Glutamatergic neuron (in vitro differentiated cells): ENCODE measurements at regions not wholly inside any gene's neighbourhood (a gene's known extent, or its start where the extent isn't known, plus 50 kb on each side); places are given as distances from the start of the nearest gene placed in this dataset.

Experiments
- DNase-seq: peaks from one replicate; pipeline ENCODE4 v3.0.0; 2022
- H3K27ac Mint-ChIP-seq: one replicate; pipeline ENCODE4 v1.8.0; 2020; ENCODE audit warnings: mild to moderate bottlenecking, mixed read lengths, inconsistent platforms; ENCODE audit not compliant: unreplicated experiment
- H3K27me3 Mint-ChIP-seq: one replicate; pipeline ENCODE4 v1.8.0; 2020; ENCODE audit warnings: mild to moderate bottlenecking, moderate library complexity, mixed read lengths, inconsistent platforms; ENCODE audit not compliant: unreplicated experiment
- H3K36me3 Mint-ChIP-seq: one replicate; pipeline ENCODE4 v1.8.0; 2020; ENCODE audit warnings: mild to moderate bottlenecking, mixed read lengths, inconsistent platforms; ENCODE audit not compliant: unreplicated experiment
- H3K4me1 Mint-ChIP-seq: one replicate; pipeline ENCODE4 v1.8.0; 2020; ENCODE audit warnings: mild to moderate bottlenecking, low read depth, mixed read lengths, inconsistent platforms; ENCODE audit not compliant: unreplicated experiment
- H3K4me3 Mint-ChIP-seq: one replicate; pipeline ENCODE4 v1.8.0; 2020; ENCODE audit warnings: mild to moderate bottlenecking, mixed read lengths, inconsistent platforms; ENCODE audit not compliant: unreplicated experiment
- H3K9me3 Mint-ChIP-seq: one replicate; pipeline ENCODE4 v1.8.0; 2020; ENCODE audit warnings: mild to moderate bottlenecking, moderate library complexity, mixed read lengths, inconsistent platforms; ENCODE audit not compliant: unreplicated experiment
- TF ChIP-seq, protein P1 (sequence below): fragments of 200-600 bp; sonication (generic); IDR thresholded peaks from one replicate; pipeline ENCODE4 v1.5.0; 2021; ENCODE audit not compliant: partially characterized antibody, unreplicated experiment

DNA sequence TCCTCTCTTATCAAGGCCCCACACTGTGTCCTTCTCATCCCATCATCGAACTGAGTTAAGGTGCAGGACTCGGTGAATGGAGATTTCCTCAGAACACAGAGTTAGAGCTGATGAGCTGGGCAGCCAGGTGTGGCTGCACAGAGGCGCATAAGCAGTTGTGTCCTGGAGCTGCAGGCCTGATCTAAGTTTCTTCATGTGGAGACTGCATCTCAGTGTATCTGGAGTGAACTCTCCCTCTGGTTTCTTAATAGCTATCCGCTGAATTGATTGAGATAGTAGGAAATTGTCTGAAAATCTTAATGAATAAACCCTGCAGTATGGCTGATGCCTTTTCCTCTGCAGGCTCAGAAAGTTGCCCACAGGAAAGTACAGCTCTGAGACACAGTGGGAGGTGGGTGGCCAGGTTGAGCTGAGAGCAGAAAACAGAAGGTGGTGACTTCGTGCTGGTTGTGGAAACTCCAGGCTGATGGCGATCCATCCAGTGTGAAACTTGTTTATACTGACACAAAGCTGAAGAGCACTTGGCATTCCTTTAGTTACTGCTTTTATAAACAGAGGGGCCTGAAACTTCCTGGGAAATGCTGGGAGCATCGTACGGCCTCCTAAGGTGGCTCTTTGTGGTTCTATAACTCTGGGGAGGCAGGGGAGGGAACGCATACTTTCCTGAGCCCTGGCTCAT lies 67.4 kb upstream of the F3 start:
- H3K36me3 Mint-ChIP-seq = no peaks in the 10 kb centered on the region
- H3K27ac Mint-ChIP-seq = no peak overlapping the region
- no peaks in the 10 kb centered on the region for H3K27me3 Mint-ChIP-seq
- TF ChIP-seq, protein P1, sequence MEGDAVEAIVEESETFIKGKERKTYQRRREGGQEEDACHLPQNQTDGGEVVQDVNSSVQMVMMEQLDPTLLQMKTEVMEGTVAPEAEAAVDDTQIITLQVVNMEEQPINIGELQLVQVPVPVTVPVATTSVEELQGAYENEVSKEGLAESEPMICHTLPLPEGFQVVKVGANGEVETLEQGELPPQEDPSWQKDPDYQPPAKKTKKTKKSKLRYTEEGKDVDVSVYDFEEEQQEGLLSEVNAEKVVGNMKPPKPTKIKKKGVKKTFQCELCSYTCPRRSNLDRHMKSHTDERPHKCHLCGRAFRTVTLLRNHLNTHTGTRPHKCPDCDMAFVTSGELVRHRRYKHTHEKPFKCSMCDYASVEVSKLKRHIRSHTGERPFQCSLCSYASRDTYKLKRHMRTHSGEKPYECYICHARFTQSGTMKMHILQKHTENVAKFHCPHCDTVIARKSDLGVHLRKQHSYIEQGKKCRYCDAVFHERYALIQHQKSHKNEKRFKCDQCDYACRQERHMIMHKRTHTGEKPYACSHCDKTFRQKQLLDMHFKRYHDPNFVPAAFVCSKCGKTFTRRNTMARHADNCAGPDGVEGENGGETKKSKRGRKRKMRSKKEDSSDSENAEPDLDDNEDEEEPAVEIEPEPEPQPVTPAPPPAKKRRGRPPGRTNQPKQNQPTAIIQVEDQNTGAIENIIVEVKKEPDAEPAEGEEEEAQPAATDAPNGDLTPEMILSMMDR = no peak
- DNase-seq = no peak
- no peaks in the 10 kb centered on the region for H3K4me1 Mint-ChIP-seq
- peaks cover 2% of the 10 kb centered on the region for H3K9me3 Mint-ChIP-seq
- no peak overlapping the region for H3K4me3 Mint-ChIP-seq

DNA sequence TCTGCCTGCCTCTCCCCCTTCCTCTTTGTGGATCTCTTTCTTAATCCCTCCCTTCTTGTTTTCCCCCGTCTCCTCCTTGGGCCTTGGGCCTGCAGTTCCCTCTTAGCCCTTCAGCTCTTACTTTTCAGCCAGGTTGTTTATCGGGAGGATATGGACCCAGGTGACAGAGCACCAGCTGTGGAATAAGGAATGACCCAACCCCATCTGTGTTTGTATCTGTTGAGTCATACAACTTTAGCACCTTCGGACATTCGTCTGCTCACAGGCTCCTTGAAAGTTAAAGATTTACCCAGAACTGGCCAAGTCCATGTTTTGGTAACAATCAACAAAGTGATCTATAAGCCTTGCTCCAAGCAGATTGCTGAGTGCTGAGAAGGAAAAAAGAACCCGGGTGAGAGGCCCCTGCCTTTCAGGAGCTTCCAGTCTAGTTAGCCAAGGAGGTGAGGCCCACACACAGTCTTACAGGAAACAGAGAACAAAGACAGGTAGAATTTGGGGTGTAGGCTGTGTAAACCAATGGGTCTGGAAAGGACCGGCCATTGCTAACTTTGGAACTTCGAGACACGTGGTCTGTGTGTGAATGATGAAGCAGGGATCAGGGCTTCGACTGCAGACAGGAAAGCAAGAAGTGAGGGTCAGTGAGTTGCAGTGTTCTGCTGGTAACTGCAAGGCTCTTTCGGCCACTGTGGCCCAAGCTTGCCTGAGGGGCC lies 66.7 kb upstream of the F3 start:
- Mint-ChIP-seq H3K27me3 (no peaks in the 10 kb centered on the region), H3K27ac (no peak overlapping the region), H3K4me1 (no peaks in the 10 kb centered on the region), H3K36me3 (no peaks in the 10 kb centered on the region), H3K9me3 (peaks cover 2% of the 10 kb centered on the region), H3K4me3 (no peak overlapping the region)
- DNase-seq = no peak
- TF ChIP-seq, protein P1 = no peak

DNA sequence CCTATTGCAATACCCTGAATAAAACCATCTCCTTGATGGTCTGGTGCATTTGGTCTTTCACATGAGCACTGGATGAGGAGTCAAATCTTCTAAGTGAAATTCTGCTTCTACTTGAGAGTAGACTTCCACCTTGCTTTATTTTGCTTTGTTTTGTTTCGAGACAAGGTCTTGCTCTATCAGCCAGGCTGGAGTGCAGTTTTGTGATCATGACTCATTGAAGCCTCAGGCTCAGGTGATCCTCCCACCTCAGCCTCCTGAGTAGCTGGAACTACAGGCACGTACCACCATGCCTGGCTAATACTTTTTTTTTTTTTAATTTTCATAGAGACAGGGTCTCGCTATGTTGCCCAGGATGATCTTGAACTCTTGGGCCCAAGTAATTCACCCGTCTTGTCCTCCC lies 65.8 kb upstream of the F3 start:
- Mint-ChIP-seq H3K27ac (no peak overlapping the region), H3K36me3 (no peaks in the 10 kb centered on the region), H3K4me1 (no peaks in the 10 kb centered on the region), H3K27me3 (no peaks in the 10 kb centered on the region), H3K4me3 (no peak overlapping the region), H3K9me3 (peaks cover 2% of the 10 kb centered on the region)
- TF ChIP-seq, protein P1 = no peak
- no peak for DNase-seq

DNA sequence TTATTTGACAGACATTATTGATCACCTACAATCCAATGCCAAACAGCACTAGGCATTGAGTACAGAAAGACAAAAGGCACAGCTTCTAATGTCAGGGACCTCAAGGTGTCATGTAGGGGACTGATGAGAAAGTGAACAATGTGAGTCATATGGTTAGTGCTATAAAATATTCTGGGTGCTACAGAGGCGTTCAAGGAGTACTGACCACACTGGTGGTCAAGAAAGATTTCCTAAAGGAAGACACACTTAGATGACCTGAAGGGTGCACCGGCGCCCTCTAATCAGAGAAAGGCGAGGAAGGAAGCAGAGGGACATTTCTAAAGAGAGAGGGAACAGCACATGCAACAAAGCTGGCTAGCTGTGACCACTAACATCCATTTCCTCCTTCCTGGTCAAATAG lies 64.9 kb upstream of the F3 start:
- TF ChIP-seq, protein P1 = no peak
- H3K27ac Mint-ChIP-seq = no peak overlapping the region
- no peaks in the 10 kb centered on the region for H3K36me3 Mint-ChIP-seq
- peaks cover 2% of the 10 kb centered on the region for H3K9me3 Mint-ChIP-seq
- H3K27me3 Mint-ChIP-seq = no peaks in the 10 kb centered on the region
- H3K4me3 Mint-ChIP-seq = no peak overlapping the region
- no peaks in the 10 kb centered on the region for H3K4me1 Mint-ChIP-seq
- no peak for DNase-seq

DNA sequence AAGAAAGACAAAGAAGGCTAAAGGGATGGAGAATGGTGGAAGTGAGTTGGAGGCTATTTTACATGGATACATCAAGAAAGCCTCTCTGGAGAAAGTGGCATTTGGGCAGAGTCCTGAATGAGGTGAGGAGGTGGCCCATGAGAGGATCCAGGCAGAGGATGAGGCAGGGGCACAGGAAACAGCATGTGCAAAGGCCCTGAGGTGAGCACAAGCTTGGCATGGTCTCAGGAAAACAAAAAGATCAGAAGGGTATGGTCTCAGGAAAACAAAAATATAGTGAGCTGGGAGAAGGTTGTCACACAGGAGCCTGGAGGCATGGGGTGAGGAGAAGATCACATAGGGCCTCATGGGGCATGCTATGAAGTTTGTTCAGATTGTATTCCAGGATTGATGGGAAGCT lies 62.1 kb upstream of the F3 start:
- H3K4me3 Mint-ChIP-seq = no peak overlapping the region
- no peaks in the 10 kb centered on the region for H3K27me3 Mint-ChIP-seq
- no peak overlapping the region for H3K27ac Mint-ChIP-seq
- TF ChIP-seq, protein P1 = no peak
- H3K9me3 Mint-ChIP-seq = peaks cover 2% of the 10 kb centered on the region
- H3K36me3 Mint-ChIP-seq = no peaks in the 10 kb centered on the region
- no peaks in the 10 kb centered on the region for H3K4me1 Mint-ChIP-seq
- DNase-seq = no peak
